Stimulated activated CD4-positive, alpha-beta T cell treated with anti-CD3 and anti-CD28 coated beads, Interleukin-15, amount 100 ng/mL, for 24 hours (primary cell): ENCODE measurements at regions not wholly inside any gene's neighbourhood (a gene's known extent, or its start where the extent isn't known, plus 50 kb on each side); places are given as distances from the start of the nearest gene placed in this dataset.
A peak's percentile ranks its signal among the peaks of the same experiment; 100 is the strongest.
"Not testable (repeated sequence)": the region's sequence is repeated elsewhere in the genome, so short reads cannot be mapped to it uniquely, and the experiment has no call there.

Source experiments
- DNase-seq: peaks from one replicate; pipeline ENCODE4 v3.0.0-alpha.2; 2020

GRCh38 chr4:82301390-82301789 is 72.4 kb downstream of the HNRNPD start:
- DNase-seq: not testable (repeated sequence)

- no peak for DNase-seq
Measured at GRCh38 chr4:82293304-82293703, 80.5 kb downstream of the HNRNPD start.

GRCh38 chr4:82287720-82288119 is 86.1 kb downstream of the HNRNPD start:
- no peak for DNase-seq

- peak; percentile 99 for DNase-seq
Measured at GRCh38 chr4:82284858-82285805, 88.7 kb downstream of the HNRNPD start.

- no peak for DNase-seq
Measured at GRCh38 chr4:82284475-82284857, 89.3 kb downstream of the HNRNPD start.

GRCh38 chr4:82282875-82283274 is 90.9 kb downstream of the HNRNPD start:
- no peak for DNase-seq

GRCh38 chr4:82279550-82279949 is 94.2 kb downstream of the HNRNPD start:
- not testable (repeated sequence) for DNase-seq

GRCh38 chr4:82276332-82276640 is 97.5 kb downstream of the HNRNPD start:
- no peak for DNase-seq

- no peak for DNase-seq
Measured at GRCh38 chr4:82275431-82276331, 98.1 kb downstream of the HNRNPD start.

GRCh38 chr4:82274700-82275099 is 99.1 kb downstream of the HNRNPD start:
- DNase-seq: not testable (repeated sequence)

GRCh38 chr4:82272523-82272922 is 101.3 kb downstream of the HNRNPD start:
- not testable (repeated sequence) for DNase-seq

- DNase-seq: not testable (repeated sequence)
Measured at GRCh38 chr4:82271915-82272480, 101.8 kb downstream of the HNRNPD start.

GRCh38 chr4:82268826-82269193 is 105.0 kb downstream of the HNRNPD start:
- no peak for DNase-seq

- peak; percentile 47 for DNase-seq
Measured at GRCh38 chr4:82268050-82268825, 105.6 kb downstream of the HNRNPD start.

- DNase-seq: no peak
Measured at GRCh38 chr4:82267506-82267905, 106.3 kb downstream of the HNRNPD start.

- no peak for DNase-seq
Measured at GRCh38 chr4:82266345-82266744, 107.4 kb downstream of the HNRNPD start.

- no peak for DNase-seq
Measured at GRCh38 chr4:82261084-82261483, 112.7 kb downstream of the HNRNPD start.

GRCh38 chr4:82260632-82261031 is 113.2 kb downstream of the HNRNPD start:
- no peak for DNase-seq

GRCh38 chr4:82256718-82257117 is 117.1 kb downstream of the HNRNPD start:
- DNase-seq: no peak

- no peak for DNase-seq
Measured at GRCh38 chr4:82255657-82256056, 118.1 kb downstream of the HNRNPD start.

GRCh38 chr4:82248903-82249632 is 124.7 kb downstream of the HNRNPD start:
- no peak for DNase-seq

- DNase-seq: no peak
Measured at GRCh38 chr4:82247629-82248028, 126.2 kb downstream of the HNRNPD start.
